GM03348 (cell line): ENCODE measurements at regions not wholly inside any gene's neighbourhood (a gene's known extent, or its start where the extent isn't known, plus 50 kb on each side); places are given as distances from the start of the nearest gene placed in this dataset.
A peak's percentile ranks its signal among the peaks of the same experiment; 100 is the strongest.

Experiments
- DNase-seq: peaks from one replicate; pipeline ENCODE4 v3.0.0; 2012; ENCODE audit warnings: low spot score

DNA sequence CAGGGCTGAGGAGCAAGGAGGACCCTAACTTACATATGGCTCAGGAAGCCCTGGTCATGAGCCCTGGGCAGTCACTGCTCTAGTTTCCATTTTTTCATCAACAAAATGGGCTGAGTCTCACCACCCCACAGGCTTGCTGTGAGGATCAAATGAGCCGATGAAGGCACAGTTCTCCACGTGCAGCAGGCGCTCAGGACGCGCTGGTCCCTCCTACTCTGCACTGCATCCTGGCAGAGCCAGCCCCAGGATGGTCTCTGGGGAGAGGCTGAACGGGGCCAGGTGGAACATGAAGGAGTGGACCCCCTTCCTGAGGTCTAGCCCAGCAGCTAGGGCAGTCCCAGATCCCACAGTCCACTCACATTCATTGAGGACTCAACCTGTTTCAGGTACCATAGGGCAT is 349.3 kb downstream of the PTPRU start:
- no peak for DNase-seq

- no peak for DNase-seq
Measured at GRCh38 chr1:29585201-29585600, 348.9 kb downstream of the PTPRU start.

DNA sequence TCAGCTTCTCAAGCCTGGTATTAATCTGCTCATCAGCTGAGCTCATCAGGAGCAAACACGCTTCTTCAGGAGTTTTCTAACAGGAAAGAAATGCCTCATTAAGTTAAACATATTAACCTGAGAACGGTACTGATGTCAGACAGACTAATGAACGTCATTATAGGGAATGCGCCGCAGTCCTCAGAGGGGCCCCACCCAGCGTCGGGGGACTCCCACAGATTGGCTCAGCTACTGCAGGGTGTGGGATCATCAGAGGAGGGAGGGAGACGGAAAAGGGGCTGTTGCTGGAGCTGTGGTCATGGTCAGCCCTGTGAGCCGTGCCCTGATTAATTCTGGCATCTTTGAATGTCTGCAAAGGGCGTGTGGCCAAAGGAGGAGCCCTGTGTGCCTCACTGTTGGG is 348.5 kb downstream of the PTPRU start:
- DNase-seq = no peak

- DNase-seq = no peak
Measured at GRCh38 chr1:29584362-29584761, 348.0 kb downstream of the PTPRU start.

- no peak for DNase-seq
Measured at GRCh38 chr1:29583727-29584126, 347.4 kb downstream of the PTPRU start.

DNA sequence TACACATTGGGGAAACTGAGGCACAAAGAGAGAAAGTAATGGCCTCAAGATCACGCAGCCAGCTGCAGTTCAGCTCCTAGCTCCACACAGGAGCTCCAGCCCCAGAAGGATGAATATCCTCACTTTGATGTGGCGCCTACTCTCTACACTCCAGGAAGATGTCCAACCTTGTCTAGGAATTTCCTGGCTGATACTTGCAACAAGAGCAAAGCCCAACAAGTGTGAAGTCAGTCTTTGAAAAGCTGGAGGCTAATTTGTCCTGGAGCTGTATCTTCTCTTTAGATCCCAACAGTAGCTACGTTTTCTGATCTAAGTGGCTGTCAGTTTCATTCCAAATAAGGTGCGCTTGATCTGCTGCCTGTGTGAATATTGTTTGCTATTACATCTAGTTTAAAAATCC is 344.9 kb downstream of the PTPRU start:
- DNase-seq = no peak

DNA sequence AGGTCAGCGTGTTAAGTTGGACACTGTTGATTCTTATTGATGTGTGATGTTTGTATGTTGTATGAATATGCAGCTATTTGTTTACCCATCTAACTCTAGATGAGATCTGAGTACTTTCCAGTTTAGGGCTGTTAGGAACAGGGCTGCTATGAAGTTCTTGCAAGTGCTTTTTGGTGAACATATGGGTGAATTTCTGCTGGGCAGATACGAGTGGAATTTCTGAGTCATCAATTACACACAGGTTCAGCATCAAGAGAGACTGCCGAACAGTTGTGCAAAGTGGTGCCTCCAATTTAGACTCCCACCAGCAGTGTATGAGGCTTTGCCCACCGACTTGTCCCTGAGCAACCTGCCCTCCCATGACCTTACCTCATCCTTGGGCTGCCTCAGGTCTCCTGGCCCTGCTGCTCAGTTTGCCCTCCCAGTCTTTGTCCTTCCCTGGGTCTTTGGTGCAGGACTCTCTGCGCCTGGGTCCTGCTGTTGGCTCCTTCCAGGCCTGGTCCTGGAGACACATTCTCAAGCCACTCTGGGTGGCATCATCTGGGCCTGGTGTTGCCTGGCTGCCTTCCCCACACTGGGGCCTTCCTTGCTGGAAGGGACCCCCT is 343.6 kb downstream of the PTPRU start:
- DNase-seq = peak; percentile 52

GRCh38 chr1:29577512-29577911 is 341.2 kb downstream of the PTPRU start:
- no peak for DNase-seq

GRCh38 chr1:29576510-29576909 is 340.2 kb downstream of the PTPRU start:
- no peak for DNase-seq

- no peak for DNase-seq
Measured at GRCh38 chr1:29575826-29576225, 339.5 kb downstream of the PTPRU start.

- no peak for DNase-seq
Measured at GRCh38 chr1:29575277-29575676, 339.0 kb downstream of the PTPRU start.

DNA sequence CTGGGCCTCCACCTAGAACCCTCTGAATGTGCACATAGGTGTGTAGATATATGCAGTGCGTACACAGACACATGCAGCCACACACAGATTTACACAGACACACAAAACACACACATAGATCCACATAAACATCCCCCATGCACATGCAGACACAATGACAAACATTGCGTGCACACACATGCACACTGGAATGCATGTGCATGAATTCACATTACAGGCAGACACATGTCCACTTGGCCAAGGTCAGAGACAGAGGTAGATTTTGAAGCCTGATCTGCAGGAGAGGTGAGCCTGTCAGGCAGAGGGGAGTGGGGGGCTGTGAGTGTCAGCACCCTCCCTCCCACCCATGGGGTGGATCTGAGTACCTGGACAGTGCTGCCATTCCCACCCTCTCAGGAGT is 338.5 kb downstream of the PTPRU start:
- no peak for DNase-seq

GRCh38 chr1:29569971-29570634 is 333.8 kb downstream of the PTPRU start:
- DNase-seq = peak; percentile 63

DNA sequence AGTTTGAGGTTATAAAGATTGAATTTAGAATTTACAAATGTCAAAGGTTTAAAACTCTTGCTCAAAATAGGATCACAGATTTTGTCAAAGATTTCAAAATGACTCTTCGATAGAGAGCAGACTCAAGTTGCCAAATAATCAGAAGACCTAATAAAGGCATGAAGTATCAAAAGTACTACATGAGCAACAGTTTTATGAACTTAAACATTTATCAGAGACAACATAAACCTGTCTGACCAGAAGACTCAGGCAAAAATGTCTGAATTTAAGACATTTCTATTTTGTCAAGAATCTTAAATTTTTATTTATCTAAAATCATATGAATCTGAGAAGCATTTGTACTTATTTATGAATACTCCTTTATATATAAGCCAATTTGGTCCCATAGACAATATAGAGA is 330.9 kb downstream of the PTPRU start:
- no peak for DNase-seq

- no peak for DNase-seq
Measured at GRCh38 chr1:29565490-29565889, 329.2 kb downstream of the PTPRU start.

DNA sequence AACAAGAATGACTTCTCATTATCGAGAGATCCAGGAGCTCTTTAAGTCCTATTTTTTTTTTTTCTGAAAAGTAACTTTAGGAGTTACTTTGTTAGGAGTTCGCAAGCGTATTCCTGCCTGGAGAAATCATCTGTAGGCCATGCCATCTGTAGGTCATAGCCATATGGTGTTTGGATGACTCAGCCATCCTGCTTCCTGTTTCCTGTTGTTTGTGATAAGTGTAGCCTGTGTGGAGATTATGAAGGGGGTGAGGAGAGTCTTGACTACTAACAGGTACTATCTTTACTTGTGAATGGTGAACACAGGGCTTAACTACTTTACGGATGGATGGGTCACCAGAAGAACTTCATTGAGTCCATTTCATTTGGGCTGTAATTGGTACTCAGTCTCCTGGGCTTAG is 327.2 kb downstream of the PTPRU start:
- DNase-seq = no peak

DNA sequence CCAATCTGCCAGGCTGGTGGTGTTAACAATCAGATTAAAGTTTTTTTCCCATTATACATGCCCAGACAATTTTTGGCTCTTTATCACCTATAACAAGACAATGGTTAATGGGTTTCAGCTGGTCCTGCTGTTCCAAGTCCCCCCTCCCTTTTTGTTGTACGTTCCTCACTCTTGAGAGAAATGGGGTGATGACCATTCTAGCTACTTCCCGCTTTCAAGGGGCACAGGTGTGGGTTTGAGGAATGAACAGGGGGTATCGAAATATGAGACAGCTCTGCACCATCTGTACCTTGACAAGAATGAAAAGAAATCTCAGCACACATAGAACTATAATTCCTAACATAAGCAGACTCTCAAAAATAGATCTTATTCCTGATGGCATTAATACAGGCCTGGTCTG is 326.8 kb downstream of the PTPRU start:
- DNase-seq = no peak

- DNase-seq = no peak
Measured at GRCh38 chr1:29559056-29559455, 322.7 kb downstream of the PTPRU start.

DNA sequence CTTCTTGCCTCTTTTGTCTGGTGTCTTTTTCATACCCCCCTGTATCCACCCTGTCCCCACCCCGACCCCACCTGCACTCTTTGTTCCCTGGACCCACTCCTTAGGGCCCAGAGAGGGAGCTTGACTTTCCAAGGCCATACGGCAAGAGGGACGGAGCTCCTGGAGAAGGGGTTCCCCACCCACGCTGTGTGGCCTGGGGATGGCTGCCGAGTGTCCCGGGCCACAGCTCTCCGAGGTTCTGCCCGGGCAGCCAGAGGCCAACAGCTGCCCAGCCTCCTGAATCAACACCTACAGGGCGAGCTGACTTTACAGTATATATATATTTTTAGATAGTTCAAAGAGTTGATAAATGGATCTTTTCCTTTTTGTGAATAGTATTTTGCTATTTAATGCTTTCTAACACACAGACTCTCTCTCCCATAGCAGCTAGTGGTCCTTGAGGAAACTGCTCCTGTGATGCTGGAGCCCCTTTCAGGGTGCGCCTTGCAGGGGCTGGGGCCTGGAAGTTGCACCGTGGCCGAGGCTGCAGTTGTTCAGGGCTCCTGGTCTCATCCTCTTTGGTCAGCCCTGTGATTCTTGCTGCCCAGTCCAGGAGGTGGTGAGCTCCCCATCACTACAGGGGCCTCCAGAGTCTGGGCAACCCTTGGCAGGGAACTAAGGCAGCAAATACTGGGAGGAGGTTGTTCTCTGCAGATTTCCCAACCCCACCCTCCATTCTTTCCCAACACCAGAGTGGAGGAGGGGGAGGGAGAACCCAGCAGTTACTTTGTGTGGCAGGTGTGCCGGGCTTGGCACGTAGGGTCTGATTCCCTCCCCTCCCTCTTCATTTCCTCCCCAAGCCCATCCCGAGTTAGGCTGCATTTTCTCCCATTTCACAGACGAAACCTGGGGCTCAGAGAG is 321.6 kb downstream of the PTPRU start:
- no peak for DNase-seq

DNA sequence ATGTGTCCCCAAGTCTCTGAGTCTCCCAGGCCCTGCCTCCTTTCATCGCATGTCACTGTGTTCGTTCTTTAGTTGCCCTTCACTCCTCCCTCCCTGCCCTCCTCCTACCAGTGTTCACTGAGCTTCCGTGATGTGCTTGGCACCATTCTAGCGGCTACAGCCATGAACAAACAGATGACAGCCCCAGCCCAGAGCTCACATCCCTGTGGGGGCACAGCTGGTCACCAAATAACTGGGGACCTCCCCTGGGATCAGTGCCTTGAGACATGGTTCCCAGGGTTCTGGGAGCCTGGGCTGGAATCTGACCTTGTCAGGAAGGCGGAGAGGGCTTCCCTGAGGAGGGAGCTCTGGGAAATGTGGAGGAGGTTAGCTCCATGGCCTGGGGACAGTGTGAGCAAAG is 320.7 kb downstream of the PTPRU start:
- no peak for DNase-seq

GRCh38 chr1:29556657-29557056 is 320.3 kb downstream of the PTPRU start:
- DNase-seq = no peak

DNA sequence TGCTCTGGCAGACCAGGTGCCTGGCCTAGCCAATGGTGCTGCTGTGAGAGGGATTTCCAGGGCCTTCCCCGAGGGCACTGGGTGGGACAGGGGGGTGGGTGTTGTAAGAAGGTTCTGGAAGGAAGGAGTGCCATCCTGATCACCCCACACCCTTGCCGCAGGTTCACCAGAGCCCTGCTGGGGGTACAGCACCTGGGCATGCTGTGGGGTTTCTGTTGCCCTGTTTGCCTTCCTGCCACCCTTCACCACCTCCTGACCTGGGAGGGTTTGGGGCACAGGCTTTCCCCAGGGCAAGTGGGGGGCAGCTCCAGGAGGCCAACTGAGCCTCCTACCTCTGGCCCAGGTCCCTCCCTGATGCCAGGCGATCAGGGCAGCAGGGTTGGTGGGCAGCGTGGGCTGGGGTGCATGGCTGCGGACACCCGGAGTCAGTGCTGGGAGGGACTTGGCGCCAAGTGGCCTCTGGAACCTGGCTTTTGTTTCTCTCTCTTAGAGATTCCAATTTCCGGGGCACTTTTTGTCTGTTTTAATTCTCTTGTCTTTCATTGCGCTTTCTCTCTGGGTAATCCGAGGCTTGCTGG is 318.8 kb downstream of the PTPRU start:
- DNase-seq = no peak
